IPS DF 4.7 (cell line): ENCODE measurements at regions not wholly inside any gene's neighbourhood (a gene's known extent, or its start where the extent isn't known, plus 50 kb on each side); places are given as distances from the start of the nearest gene placed in this dataset.

Source experiments
- DNase-seq: peaks from one replicate; pipeline ENCODE4 v3.0.0-alpha.2; 2013; ENCODE audit warnings: low spot score; ENCODE audit errors: extremely low read depth

GRCh38 chr13:108006619-108007018 is 208.7 kb downstream of the LIG4 start:
- no peak for DNase-seq

GRCh38 chr13:108005231-108005630 is 210.1 kb downstream of the LIG4 start:
- no peak for DNase-seq

- no peak for DNase-seq
Observed at GRCh38 chr13:108003626-108004025, 211.7 kb downstream of the LIG4 start.

GRCh38 chr13:108000998-108001397 is 214.3 kb downstream of the LIG4 start:
- no peak for DNase-seq

- DNase-seq: no peak
Observed at GRCh38 chr13:107999751-108000150, 215.6 kb downstream of the LIG4 start.

- no peak for DNase-seq
Observed at GRCh38 chr13:107994137-107994536, 221.2 kb downstream of the LIG4 start.

GRCh38 chr13:107993239-107993949 is 221.9 kb downstream of the LIG4 start:
- no peak for DNase-seq

- no peak for DNase-seq
Observed at GRCh38 chr13:107992542-107992941, 222.8 kb downstream of the LIG4 start.

GRCh38 chr13:107977071-107977574 is 238.2 kb downstream of the LIG4 start:
- DNase-seq: no peak

GRCh38 chr13:107976628-107977027 is 238.7 kb downstream of the LIG4 start:
- no peak for DNase-seq

- DNase-seq: no peak
Observed at GRCh38 chr13:107974409-107974808, 240.9 kb downstream of the LIG4 start.

- DNase-seq: no peak
Observed at GRCh38 chr13:107969546-107969945, 245.8 kb downstream of the LIG4 start.

GRCh38 chr13:107968470-107968869 is 246.9 kb downstream of the LIG4 start:
- DNase-seq: no peak

- DNase-seq: no peak
Observed at GRCh38 chr13:107964395-107964794, 250.9 kb downstream of the LIG4 start.

GRCh38 chr13:107961849-107962608 is 253.3 kb downstream of the LIG4 start:
- DNase-seq: no peak

GRCh38 chr13:107960301-107960700 is 255.0 kb downstream of the LIG4 start:
- DNase-seq: no peak

- no peak for DNase-seq
Observed at GRCh38 chr13:107956889-107957288, 258.4 kb downstream of the LIG4 start.

- no peak for DNase-seq
Observed at GRCh38 chr13:107942030-107942617, 273.2 kb downstream of the LIG4 start.

- DNase-seq: no peak
Observed at GRCh38 chr13:107941345-107942029, 273.8 kb downstream of the LIG4 start.

GRCh38 chr13:107937848-107938247 is 277.5 kb downstream of the LIG4 start:
- no peak for DNase-seq

- DNase-seq: no peak
Observed at GRCh38 chr13:107931056-107931455, 284.3 kb downstream of the LIG4 start.

- DNase-seq: no peak
Observed at GRCh38 chr13:107928762-107929161, 286.6 kb downstream of the LIG4 start.
